GM21737 (cell line): ENCODE measurements at regions not wholly inside any gene's neighbourhood (a gene's known extent, or its start where the extent isn't known, plus 50 kb on each side); places are given as distances from the start of the nearest gene placed in this dataset.
"Not testable (repeated sequence)": the region's sequence is repeated elsewhere in the genome, so short reads cannot be mapped to it uniquely, and the experiment has no call there.

Source experiments
- ATAC-seq: cut with Tn5 transposase; IDR thresholded peaks from one replicate; pipeline ENCODE4 v1.9.1; 2021; ENCODE audit warnings: mild to moderate bottlenecking, moderate library complexity; ENCODE audit not compliant: unreplicated experiment

- no peak for ATAC-seq
Measured at GRCh38 chr2:176826984-176827668, 385.5 kb upstream of the HNRNPA3 start.

DNA sequence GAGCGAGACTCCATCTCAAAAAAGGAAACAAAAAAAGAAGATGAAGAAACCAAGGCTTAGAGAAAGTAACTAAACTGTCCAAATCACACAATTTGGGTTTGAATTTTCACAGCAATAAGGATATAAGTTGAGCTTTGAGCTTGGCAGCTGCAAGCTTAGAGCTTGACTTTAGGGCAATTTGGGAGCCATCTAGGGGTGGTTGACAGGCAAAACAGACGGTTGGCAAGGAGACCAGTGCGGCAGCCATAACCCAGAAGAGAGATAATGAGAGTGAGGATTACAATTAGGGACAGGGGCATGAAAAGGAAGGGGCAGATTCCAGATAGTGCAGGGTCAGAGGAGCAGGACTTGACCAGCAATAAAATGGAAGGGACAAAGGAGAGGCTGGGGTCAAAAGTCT lies 382.2 kb upstream of the HNRNPA3 start:
- no peak for ATAC-seq

GRCh38 chr2:176832086-176832485 lies 380.5 kb upstream of the HNRNPA3 start:
- no peak for ATAC-seq

- no peak for ATAC-seq
Measured at GRCh38 chr2:176833671-176834070, 378.9 kb upstream of the HNRNPA3 start.

DNA sequence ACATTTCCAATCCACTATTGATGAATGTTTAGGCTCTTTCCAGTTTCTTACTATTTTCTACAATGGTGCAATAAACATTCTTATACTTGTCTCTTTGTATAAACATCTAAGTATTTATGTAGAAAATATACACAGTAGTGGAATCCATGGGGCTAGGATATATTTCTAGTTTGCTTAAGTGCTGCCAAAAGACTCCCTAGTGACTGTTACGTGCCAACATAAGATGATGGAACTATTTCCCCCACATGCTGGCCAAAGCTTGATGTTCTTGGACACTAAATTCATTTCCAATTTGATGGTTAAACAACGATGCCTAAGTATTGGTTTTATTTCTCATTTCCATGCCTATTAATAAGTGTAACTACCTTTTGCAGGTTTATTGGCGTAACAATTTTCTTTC lies 378.4 kb upstream of the HNRNPA3 start:
- ATAC-seq = no peak

DNA sequence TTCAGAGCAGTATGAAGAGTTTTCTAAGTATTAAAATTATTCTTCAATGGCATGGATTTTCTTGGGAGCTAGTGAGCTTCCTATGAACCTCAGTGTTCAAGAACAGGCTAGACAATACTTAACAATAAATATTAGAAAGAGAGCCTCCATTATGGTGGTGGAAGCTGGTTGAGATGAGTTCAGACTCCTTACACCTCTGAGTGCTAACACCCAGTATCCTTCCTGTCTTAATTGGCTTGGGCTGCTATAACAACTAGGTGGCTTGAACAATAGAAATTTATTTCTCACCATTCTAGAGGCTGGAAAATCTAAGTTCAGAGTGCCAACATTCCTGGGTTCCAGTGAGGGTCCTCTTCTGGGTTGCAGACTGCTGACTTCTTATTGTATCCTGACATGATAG lies 369.4 kb upstream of the HNRNPA3 start:
- ATAC-seq = no peak

GRCh38 chr2:176844461-176844860 lies 368.1 kb upstream of the HNRNPA3 start:
- no peak for ATAC-seq

DNA sequence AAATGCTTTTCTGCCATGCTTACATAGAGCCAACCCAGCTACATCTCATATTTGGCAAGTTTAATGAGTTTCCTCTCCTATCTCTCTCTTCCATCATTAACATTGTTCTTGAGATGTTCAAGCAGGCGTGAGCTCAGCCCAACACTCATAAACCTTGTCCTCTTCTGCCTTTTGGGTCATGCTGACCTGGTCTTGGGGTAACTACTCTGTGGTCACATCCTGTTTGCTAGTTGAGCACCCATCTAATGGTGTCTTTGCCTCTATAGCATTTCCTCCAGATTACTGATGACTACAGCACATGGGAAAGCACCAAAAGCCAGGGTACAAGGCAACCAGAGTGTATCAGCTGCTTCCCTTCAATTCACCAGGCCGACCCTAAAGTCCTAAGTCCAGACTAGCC lies 366.9 kb upstream of the HNRNPA3 start:
- ATAC-seq = no peak

GRCh38 chr2:176847575-176847974 lies 365.0 kb upstream of the HNRNPA3 start:
- no peak for ATAC-seq

- no peak for ATAC-seq
Measured at GRCh38 chr2:176848844-176849243, 363.8 kb upstream of the HNRNPA3 start.

- no peak for ATAC-seq
Measured at GRCh38 chr2:176851200-176851888, 361.2 kb upstream of the HNRNPA3 start.

DNA sequence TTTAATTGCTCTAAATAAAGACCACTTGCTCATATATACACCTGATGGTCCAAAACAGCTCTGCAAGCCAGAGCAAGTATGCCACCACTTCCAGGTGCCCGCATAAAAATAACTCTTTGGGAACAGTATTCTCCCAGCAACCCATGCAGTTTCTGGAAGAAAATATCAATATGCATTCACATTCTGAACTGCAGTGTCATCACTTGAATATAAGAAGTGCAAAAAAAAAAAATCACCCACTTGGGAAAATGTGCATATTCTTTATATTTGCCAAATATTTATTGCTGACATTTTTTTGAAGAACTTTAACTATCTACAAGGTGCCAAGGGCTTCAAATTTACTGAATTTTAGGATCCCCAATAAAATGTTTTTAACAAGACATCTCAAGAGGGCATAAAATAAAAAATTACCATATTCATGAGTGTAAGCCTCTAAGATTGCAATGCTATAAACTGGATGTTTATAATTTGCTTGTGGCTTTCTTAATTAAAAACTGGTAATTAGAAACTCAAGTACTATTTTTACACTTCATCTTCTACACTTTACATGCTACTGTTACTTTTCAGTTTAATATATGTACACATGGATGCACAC lies 360.6 kb upstream of the HNRNPA3 start:
- ATAC-seq = no peak

DNA sequence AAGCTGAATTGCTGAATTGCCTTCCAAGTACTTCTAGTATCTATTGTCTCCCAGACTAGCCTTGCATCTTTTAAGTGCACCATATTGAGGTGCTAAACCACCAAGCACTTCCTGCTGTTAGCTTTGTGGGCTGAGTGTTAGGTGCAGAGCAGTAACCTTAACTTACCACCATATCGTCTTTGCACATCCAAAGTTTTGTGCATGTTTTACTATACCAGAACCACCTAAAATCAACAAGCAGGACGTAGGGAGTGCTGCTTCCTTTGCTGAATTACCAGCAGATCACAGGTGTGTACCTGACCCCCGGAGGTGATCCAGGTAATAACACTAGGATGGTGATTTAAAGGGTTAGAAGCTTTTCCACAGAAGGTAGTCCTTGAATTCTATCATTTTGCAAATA lies 359.9 kb upstream of the HNRNPA3 start:
- ATAC-seq = no peak

- no peak for ATAC-seq
Measured at GRCh38 chr2:176854062-176854461, 358.5 kb upstream of the HNRNPA3 start.

DNA sequence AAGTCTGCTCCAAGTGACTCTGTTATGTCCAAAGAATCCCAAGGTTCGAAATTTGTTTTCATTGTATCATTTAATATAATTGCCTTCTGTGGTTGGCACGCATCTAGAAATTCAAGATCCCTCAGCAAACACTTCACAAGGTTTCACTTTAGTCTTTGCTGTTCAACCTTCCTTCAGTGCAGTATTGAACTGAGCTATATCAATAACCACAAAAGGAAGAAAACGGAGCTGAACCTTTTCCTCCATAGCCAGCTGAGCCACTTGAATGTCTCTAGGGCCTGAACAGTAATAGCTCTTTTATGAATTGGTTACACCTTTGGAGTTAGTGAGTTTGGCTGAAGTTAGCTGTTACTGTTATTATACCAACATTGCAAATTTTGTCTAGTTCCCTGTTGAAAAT lies 357.7 kb upstream of the HNRNPA3 start:
- no peak for ATAC-seq

- no peak for ATAC-seq
Measured at GRCh38 chr2:176856683-176857082, 355.9 kb upstream of the HNRNPA3 start.

- ATAC-seq = no peak
Measured at GRCh38 chr2:176865336-176865735, 347.3 kb upstream of the HNRNPA3 start.

GRCh38 chr2:176872406-176872805 lies 340.2 kb upstream of the HNRNPA3 start:
- ATAC-seq = no peak

- ATAC-seq = no peak
Measured at GRCh38 chr2:176873403-176873802, 339.2 kb upstream of the HNRNPA3 start.

DNA sequence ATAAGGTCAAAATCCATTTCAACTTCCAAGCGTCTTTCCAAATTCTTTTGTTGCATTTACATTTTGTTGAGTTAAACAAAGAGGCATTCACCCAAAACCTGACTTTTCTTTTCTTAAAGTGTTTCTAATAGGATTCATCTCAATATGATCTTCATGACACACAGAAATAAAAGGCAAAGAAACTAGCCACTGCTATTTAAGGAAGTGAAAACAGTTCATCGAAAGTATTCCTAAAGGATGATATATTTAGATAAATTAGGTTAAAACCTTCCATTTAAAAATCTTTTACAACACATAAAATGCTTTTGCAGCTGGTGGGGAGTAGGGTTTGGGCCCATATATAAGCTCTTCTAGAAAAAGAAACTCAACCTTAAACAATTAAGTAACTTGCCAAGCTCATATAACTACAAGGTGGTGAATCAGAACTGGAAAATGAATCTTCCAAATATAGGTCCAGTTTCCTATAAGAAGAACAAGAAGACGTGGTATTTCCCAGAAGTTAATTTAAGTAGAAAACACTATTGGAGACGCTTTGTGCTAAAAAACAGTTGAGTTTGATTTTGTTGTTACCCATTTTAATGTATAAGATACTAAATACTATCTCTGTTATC lies 336.0 kb upstream of the HNRNPA3 start:
- no peak for ATAC-seq

DNA sequence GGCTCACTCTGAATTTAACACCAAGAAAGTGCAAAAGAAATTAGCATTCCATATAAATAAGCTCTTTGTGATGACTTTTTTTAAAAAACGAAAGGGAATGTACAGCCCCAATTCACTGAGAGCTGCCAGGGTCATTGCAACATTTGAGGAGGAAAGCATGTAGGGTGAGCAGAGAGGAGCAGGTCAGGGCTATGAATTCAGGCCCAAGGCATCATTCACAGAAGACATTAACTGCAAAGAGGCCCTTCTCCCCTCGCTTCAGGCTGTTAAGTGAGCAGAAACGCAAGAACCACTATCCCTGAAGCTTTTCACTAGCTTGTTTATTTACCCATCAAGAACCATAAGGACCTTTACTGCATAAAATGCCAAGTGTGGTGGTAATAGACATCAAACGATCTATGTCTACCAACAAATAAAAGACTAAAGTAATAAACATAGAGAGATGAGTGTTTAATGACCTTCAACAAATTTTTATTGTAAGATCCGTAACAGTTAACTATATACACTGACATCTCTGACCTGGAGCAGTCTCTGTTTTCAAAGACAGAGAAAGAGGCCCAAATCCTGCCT lies 333.1 kb upstream of the HNRNPA3 start:
- no peak for ATAC-seq

- ATAC-seq = not testable (repeated sequence)
Measured at GRCh38 chr2:176882045-176882444, 330.5 kb upstream of the HNRNPA3 start.
